K562 (cell line): ENCODE measurements at regions not wholly inside any gene's neighbourhood (a gene's known extent, or its start where the extent isn't known, plus 50 kb on each side); places are given as distances from the start of the nearest gene placed in this dataset.

Source experiments
- ATAC-seq: fragments of 200-7000 bp; cut with Tn5 transposase; 3 replicates; pipeline ENCODE4 v1.9.1; 2020; ENCODE audit warnings: moderate library complexity
- BruUV-seq: library from RNA; stranded (reverse); fragments of 400-500 nt; replicated peaks from 2 replicates; lab custom pipeline; 2021; lab: Mats Ljungman, UMichigan
- CTCF ChIA-PET: fragments of 300-600 bp; formaldehyde crosslinking; extraction: SDS; loops from one replicate; lab custom pipeline; 2021; ENCODE audit warnings: low intra/inter-chr PET ratio; lab: Yijun Ruan, JAX
- POLR2A ChIA-PET: fragments of 300-600, 350-650 bp; sonication (Branson Sonifier 250); formaldehyde crosslinking; extraction: SDS; loops from one replicate; lab custom pipeline; 2021; ENCODE audit warnings: antibody characterized with exemption, inconsistent platforms; lab: Yijun Ruan, JAX
- DNase-seq, 4 experiments: peaks; one replicate each; pipeline versions ENCODE4 v3.0.0 to v3.0.0-alpha.2; 2011 to 2018; ENCODE audit warnings: low spot score in 3 of 4, mixed read lengths in 3 of 4; ENCODE audit errors: extremely low read depth in 1 of 4
- FAIRE-seq: peaks from 2 replicates; lab custom pipeline; 2011; peaks lifted over from hg19 to GRCh38; lab: Jason Lieb, UNC
- H2AFZ ChIP-seq: 2 replicates; pipeline ENCODE4 v1.6.0; 2011; ENCODE audit warnings: low read depth, low read length, control low read depth, inconsistent platforms
- H3K27ac ChIP-seq: fragments of 200-600 bp; 3 replicates; pipeline ENCODE4 v1.8.0; 2011; ENCODE audit warnings: low read depth, mild to moderate bottlenecking, control low read depth, inconsistent platforms, low read length, moderate library complexity, mixed read lengths; ENCODE audit errors: extremely low read depth
- H3K27me3 ChIP-seq, 2 experiments: fragments of 300-600 bp in 1 of 2; 2 replicates in 1 of 2; 3 replicates in 1 of 2; pipeline versions ENCODE4 v1.6.0 to v1.8.0; 2011; ENCODE audit warnings: inconsistent platforms in 2 of 2, low read length in 2 of 2, mild to moderate bottlenecking in 1 of 2, mixed read lengths in 1 of 2, moderate library complexity in 1 of 2; ENCODE audit not compliant: control insufficient read depth in 2 of 2, insufficient read depth in 2 of 2
- H3K36me3 ChIP-seq: fragments of 300-600 bp; 3 replicates; pipeline ENCODE4 v1.8.0; 2011; ENCODE audit warnings: mild to moderate bottlenecking, low read length, inconsistent platforms; ENCODE audit not compliant: control insufficient read depth, insufficient read depth
- H3K4me1 ChIP-seq, 2 experiments: fragments of 200-600 bp in 1 of 2; replicated peaks in 1 of 2; 2 replicates in 1 of 2; 3 replicates in 1 of 2; pipeline versions ENCODE4 v1.5.1 to v1.8.0; 2011; ENCODE audit warnings: inconsistent platforms in 2 of 2, low read length in 2 of 2, mild to moderate bottlenecking in 1 of 2, mixed read lengths in 1 of 2, moderate library complexity in 1 of 2; ENCODE audit not compliant: control insufficient read depth in 2 of 2, insufficient read depth in 2 of 2
- H3K4me2 ChIP-seq: 2 replicates; pipeline ENCODE4 v1.6.1; 2011; ENCODE audit warnings: low read length, control low read depth, inconsistent platforms, mixed read lengths; ENCODE audit not compliant: insufficient read depth
- H3K4me3 ChIP-seq: fragments of 200-600 bp; sonication (generic), shearing (Covaris generic); 2 replicates; pipeline ENCODE4 v1.5.1; 2016; ENCODE audit warnings: control low read depth, inconsistent platforms
- H3K79me2 ChIP-seq: fragments of 200-600 bp; 3 replicates; pipeline ENCODE4 v1.8.0; 2011; ENCODE audit warnings: low read length, inconsistent platforms; ENCODE audit not compliant: control insufficient read depth, insufficient read depth
- H3K9ac ChIP-seq, 2 experiments: 2 replicates each; pipeline versions ENCODE4 v1.6.0 to v1.6.1; 2011; ENCODE audit warnings: low read depth in 2 of 2, low read length in 2 of 2, control low read depth in 1 of 2, inconsistent platforms in 1 of 2, mild to moderate bottlenecking in 1 of 2, mixed read lengths in 1 of 2; ENCODE audit not compliant: insufficient read depth in 1 of 2
- H3K9me1 ChIP-seq: one replicate; pipeline ENCODE4 v1.6.0; 2011; ENCODE audit warnings: inconsistent platforms, mild to moderate bottlenecking, low read length, moderate library complexity; ENCODE audit not compliant: control insufficient read depth, insufficient read depth
- H3K9me3 ChIP-seq: replicated peaks from 2 replicates; pipeline ENCODE4 v1.5.1; 2011; ENCODE audit warnings: low read depth, low read length, inconsistent platforms; ENCODE audit not compliant: control insufficient read depth, insufficient read depth
- H4K20me1 ChIP-seq: replicated peaks from 2 replicates; pipeline ENCODE4 v1.6.1; 2011; ENCODE audit warnings: low read length, inconsistent platforms, mixed read lengths; ENCODE audit not compliant: control insufficient read depth, insufficient read depth
- OTX1 ChIP-seq: fragments of 450-650 bp; formaldehyde crosslinking; IDR thresholded peaks from 2 replicates; pipeline ENCODE4 v1.4.0; 2022; ENCODE audit warnings: mild to moderate bottlenecking
- RCOR1 ChIP-seq, 2 experiments: IDR thresholded peaks; 2 replicates each; pipeline ENCODE4 v1.6.1; 2012; ENCODE audit warnings: low read depth in 2 of 2, low read length in 2 of 2, borderline replicate concordance in 1 of 2, improper control_type of control experiment in 1 of 2
- TEAD4 ChIP-seq, 2 experiments: sonication (generic) in 1 of 2; formaldehyde crosslinking in 1 of 2; IDR thresholded peaks; 2 replicates each; pipeline versions ENCODE4 v1.6.1 to v1.8.0; 2012 to 2022; ENCODE audit warnings: borderline replicate concordance in 1 of 2, inconsistent platforms in 1 of 2, low read length in 1 of 2, mild to moderate bottlenecking in 1 of 2, missing genetic modification reagents in 1 of 2
- ZNF175 ChIP-seq: fragments of 200-800 bp; sonication (Bioruptor generic); IDR thresholded peaks from 2 replicates; pipeline ENCODE4 v1.6.1; 2016; ENCODE audit warnings: low read depth, mild to moderate bottlenecking, missing genetic modification characterization, missing compliant biosample characterization
- in situ Hi-C: fragments of 300-500 bp; cut with MboI; formaldehyde crosslinking; loops from 4 replicates; pipeline ENCODE4 v1.15.0; 2018; ENCODE audit warnings: inconsistent platforms, mixed read lengths
- intact Hi-C: fragments of 100-400 bp; cut with micrococcal nuclease; formaldehyde crosslinking; loops from 2 replicates; pipeline ENCODE4 v1.14.2; 2022
- TF ChIP-seq, protein P1 (sequence below): sonication (generic); formaldehyde crosslinking; IDR thresholded peaks from 2 replicates; pipeline ENCODE4 v1.5.0; 2020; ENCODE audit warnings: missing genetic modification reagents
- TF ChIP-seq, protein P2 (sequence below): fragments of 250-450 bp; sonication (Bioruptor Pico); IDR thresholded peaks from 2 replicates; pipeline ENCODE4 v1.5.0; 2021
- TF ChIP-seq, protein P3 (sequence below): fragments of 450-650 bp; formaldehyde crosslinking; IDR thresholded peaks from 2 replicates; pipeline ENCODE4 v1.4.0; 2022; ENCODE audit warnings: mild to moderate bottlenecking, moderate library complexity

DNA sequence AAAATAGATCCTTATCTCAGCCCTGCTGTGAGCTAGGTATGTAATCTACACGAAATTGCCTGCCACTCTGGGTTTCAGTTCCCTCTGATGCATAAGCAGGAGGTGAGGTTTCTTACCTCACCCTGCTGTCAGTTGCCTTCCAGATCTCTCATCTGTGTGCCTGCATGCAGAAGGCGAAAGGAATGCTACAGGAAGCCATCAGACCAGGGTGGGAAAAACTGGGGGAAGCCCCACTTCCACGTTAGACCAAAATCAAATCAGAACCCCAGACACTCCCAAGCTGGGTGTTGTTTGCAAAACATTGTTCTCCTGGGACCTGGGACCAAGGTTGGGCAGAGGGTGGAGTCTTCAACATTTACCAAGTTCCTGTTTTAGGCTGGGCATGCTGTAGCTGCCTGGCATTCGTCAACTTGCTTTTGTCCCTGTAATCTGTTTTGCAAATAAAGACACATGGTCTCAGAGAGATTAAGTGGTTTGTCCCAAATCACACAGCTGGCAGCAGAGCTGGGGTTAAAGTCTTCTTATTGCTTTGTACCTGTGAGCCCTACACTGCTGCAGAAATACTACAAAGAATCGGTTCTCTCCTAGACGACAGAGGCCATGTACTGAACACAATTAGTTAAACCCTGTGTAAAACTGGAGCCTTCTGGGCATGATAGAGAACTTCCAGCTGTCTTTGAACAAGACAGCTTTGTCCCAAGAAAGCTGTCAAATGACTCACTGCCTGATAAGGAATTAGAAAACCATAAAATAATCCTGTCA lies 389.7 kb upstream of the RUNX1 start (continued):
- TF ChIP-seq, protein P1, sequence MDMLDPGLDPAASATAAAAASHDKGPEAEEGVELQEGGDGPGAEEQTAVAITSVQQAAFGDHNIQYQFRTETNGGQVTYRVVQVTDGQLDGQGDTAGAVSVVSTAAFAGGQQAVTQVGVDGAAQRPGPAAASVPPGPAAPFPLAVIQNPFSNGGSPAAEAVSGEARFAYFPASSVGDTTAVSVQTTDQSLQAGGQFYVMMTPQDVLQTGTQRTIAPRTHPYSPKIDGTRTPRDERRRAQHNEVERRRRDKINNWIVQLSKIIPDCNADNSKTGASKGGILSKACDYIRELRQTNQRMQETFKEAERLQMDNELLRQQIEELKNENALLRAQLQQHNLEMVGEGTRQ (CRISPR knock-in tag): no peak
- TF ChIP-seq RCOR1 (IDR thresholded peaks at IDR 0.05; ENCODE audit: borderline replicate concordance in 1 of 2, low read depth in 2 of 2, low read length in 2 of 2) (0 out of 4 replicates have a peak, but pooled peaks of 1 of the 2 experiments have one; percentile 20), TEAD4 (IDR thresholded peaks at IDR 0.05; ENCODE audit: low read length) (0 out of 2 replicates have a peak, but pooled peaks have one; percentile 5), TEAD4 (CRISPR knock-in tag; IDR thresholded peaks at IDR 0.05; ENCODE audit: borderline replicate concordance) (no peak), ZNF175 (CRISPR knock-in tag) (no peak), OTX1 (no peak)
- TF ChIP-seq, protein P2, sequence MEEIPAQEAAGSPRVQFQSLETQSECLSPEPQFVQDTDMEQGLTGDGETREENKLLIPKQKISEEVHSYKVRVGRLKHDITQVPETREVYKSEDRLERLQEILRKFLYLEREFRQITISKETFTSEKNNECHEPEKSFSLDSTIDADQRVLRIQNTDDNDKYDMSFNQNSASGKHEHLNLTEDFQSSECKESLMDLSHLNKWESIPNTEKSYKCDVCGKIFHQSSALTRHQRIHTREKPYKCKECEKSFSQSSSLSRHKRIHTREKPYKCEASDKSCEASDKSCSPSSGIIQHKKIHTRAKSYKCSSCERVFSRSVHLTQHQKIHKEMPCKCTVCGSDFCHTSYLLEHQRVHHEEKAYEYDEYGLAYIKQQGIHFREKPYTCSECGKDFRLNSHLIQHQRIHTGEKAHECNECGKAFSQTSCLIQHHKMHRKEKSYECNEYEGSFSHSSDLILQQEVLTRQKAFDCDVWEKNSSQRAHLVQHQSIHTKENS (CRISPR knock-in tag): no peak

DNA sequence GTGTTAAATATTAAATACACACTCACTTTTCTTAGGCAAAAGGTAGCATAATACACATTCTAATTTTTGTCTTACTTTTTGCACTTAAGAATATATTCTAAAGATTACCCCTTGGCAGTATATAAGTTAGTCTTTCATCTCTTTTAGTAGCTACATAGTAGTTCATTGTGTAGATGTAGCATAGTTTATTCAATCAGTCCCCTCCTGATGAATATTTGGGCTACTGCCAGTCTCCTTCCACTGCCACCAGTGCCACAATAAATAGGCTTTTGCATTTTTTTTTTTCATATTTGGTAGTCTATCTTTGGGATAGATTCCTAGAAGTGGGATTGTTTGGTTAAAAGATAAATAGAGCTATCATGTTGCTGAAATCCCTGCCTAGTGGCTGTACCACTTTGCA lies 388.8 kb upstream of the RUNX1 start:
- Histone ChIP-seq H3K4me3 (no peak overlapping the region), H3K9me3 (no peaks in the 10 kb centered on the region), H3K36me3 (no peaks in the 10 kb centered on the region), H3K79me2 (no peaks in the 10 kb centered on the region), H3K9ac (no peak overlapping the region), H3K9me1 (no peaks in the 10 kb centered on the region)
- ChIA-PET CTCF (no interaction called here), POLR2A (interaction anchor here (1.5 to 2.3 kb wide), 2 partner anchors 7 to 20 kb away, joined by 7 to 10 read pairs; no protein-coding TSS in a partner anchor)
- no TSS peak for BruUV-seq
- no peak for DNase-seq
- no peak for FAIRE-seq
- intact Hi-C loops: loop anchor here (5.0 kb wide), 1 partner anchor 69 kb away; no protein-coding TSS in a partner anchor
- TF ChIP-seq, protein P3, sequence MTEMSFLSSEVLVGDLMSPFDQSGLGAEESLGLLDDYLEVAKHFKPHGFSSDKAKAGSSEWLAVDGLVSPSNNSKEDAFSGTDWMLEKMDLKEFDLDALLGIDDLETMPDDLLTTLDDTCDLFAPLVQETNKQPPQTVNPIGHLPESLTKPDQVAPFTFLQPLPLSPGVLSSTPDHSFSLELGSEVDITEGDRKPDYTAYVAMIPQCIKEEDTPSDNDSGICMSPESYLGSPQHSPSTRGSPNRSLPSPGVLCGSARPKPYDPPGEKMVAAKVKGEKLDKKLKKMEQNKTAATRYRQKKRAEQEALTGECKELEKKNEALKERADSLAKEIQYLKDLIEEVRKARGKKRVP (CRISPR knock-in tag): no peak
- TF ChIP-seq, all 486 proteins: peak for 0
- Histone ChIP-seq H3K27ac (no peak overlapping the region), H4K20me1 (no peaks in the 10 kb centered on the region), H3K27me3 (peaks cover 2 to 4% of the 10 kb centered on the region in 2 experiments; a peak in 2 of 5 replicates), H3K4me1 (0 out of 5 replicates have a peak, but pooled peaks cover 0 to 7% of the 10 kb centered on the region in 2 experiments), H3K4me2 (no peak overlapping the region), H2AFZ (no peak overlapping the region)
- in situ Hi-C loops: loop anchor here (10.0 kb wide), 1 partner anchor 387 kb away; no protein-coding TSS in a partner anchor
- no peak for ATAC-seq
